MG63 (cell line): ENCODE measurements at regions not wholly inside any gene's neighbourhood (a gene's known extent, or its start where the extent isn't known, plus 50 kb on each side); places are given as distances from the start of the nearest gene placed in this dataset.
A peak's percentile ranks its signal among the peaks of the same experiment; 100 is the strongest.
"Not testable (repeated sequence)": the region's sequence is repeated elsewhere in the genome, so short reads cannot be mapped to it uniquely, and the experiment has no call there.

Experiments
- DNase-seq: peaks from one replicate; pipeline ENCODE4 v3.0.0-alpha.2; 2020
- H3K27me3 ChIP-seq: fragments of 250-450 bp; sonication (Bioruptor Pico); 2 replicates; pipeline ENCODE4 v1.5.1; 2020; ENCODE audit warnings: mild to moderate bottlenecking, moderate library complexity
- H3K36me3 ChIP-seq: fragments of 250-450 bp; sonication (Bioruptor Pico); 2 replicates; pipeline ENCODE4 v1.5.1; 2020; ENCODE audit warnings: mild to moderate bottlenecking, moderate library complexity
- H3K4me3 ChIP-seq: fragments of 250-450 bp; sonication (Bioruptor Pico); 2 replicates; pipeline ENCODE4 v1.5.1; 2020; ENCODE audit warnings: mild to moderate bottlenecking, moderate library complexity
- H3K9me3 ChIP-seq: fragments of 250-450 bp; sonication (Bioruptor Pico); 2 replicates; pipeline ENCODE4 v1.5.1; 2020; ENCODE audit warnings: mild to moderate bottlenecking, moderate library complexity

GRCh38 chr1:31485166-31485565, 72.2 kb downstream of the SERINC2 start:
- no peak overlapping the region for H3K4me3 ChIP-seq
- H3K27me3 ChIP-seq: no peaks in the 10 kb centered on the region
- H3K9me3 ChIP-seq: peaks cover 1% of the 10 kb centered on the region; the same call in 1 of the 2 replicates
- H3K36me3 ChIP-seq: no peaks in the 10 kb centered on the region
- DNase-seq: no peak

GRCh38 chr1:31487143-31487542, 74.1 kb downstream of the SERINC2 start:
- Histone ChIP-seq H3K4me3 (no peak overlapping the region), H3K36me3 (no peaks in the 10 kb centered on the region), H3K9me3 (no peaks in the 10 kb centered on the region), H3K27me3 (no peaks in the 10 kb centered on the region)
- no peak for DNase-seq

GRCh38 chr1:31487721-31488293, 74.8 kb downstream of the SERINC2 start:
- no peaks in the 10 kb centered on the region for H3K36me3 ChIP-seq
- no peaks in the 10 kb centered on the region for H3K9me3 ChIP-seq
- no peak for DNase-seq
- no peak overlapping the region for H3K4me3 ChIP-seq
- H3K27me3 ChIP-seq: no peaks in the 10 kb centered on the region

GRCh38 chr1:31488528-31488927, 75.5 kb downstream of the SERINC2 start:
- Histone ChIP-seq H3K27me3 (no peaks in the 10 kb centered on the region), H3K36me3 (no peaks in the 10 kb centered on the region), H3K4me3 (no peak overlapping the region), H3K9me3 (no peaks in the 10 kb centered on the region)
- DNase-seq: no peak

- not testable (repeated sequence) for DNase-seq, H3K36me3 ChIP-seq, H3K4me3 ChIP-seq, H3K27me3 ChIP-seq, H3K9me3 ChIP-seq
Measured at GRCh38 chr1:31489575-31489974, 76.6 kb downstream of the SERINC2 start.

GRCh38 chr1:31490596-31490995, 77.6 kb downstream of the SERINC2 start:
- H3K36me3 ChIP-seq, H3K4me3 ChIP-seq, DNase-seq, H3K27me3 ChIP-seq, H3K9me3 ChIP-seq: not testable (repeated sequence)

- H3K4me3 ChIP-seq, H3K27me3 ChIP-seq, DNase-seq, H3K36me3 ChIP-seq, H3K9me3 ChIP-seq: not testable (repeated sequence)
Measured at GRCh38 chr1:31495351-31495750, 81.0 kb upstream of the TINAGL1 start.

GRCh38 chr1:31495770-31496169, 80.5 kb upstream of the TINAGL1 start:
- not testable (repeated sequence) for H3K4me3 ChIP-seq, H3K9me3 ChIP-seq, DNase-seq, H3K36me3 ChIP-seq, H3K27me3 ChIP-seq

GRCh38 chr1:31497601-31498000, 78.7 kb upstream of the TINAGL1 start:
- Histone ChIP-seq H3K9me3 (0 out of 2 replicates have a peak, but pooled peaks cover 3% of the 10 kb centered on the region), H3K27me3 (no peaks in the 10 kb centered on the region), H3K36me3 (no peaks in the 10 kb centered on the region), H3K4me3 (no peak overlapping the region)
- DNase-seq: peak; percentile 55

- H3K9me3 ChIP-seq: 0 out of 2 replicates have a peak, but pooled peaks cover 3% of the 10 kb centered on the region
- no peaks in the 10 kb centered on the region for H3K27me3 ChIP-seq
- DNase-seq: peak; percentile 68
- H3K36me3 ChIP-seq: no peaks in the 10 kb centered on the region
- no peak overlapping the region for H3K4me3 ChIP-seq
Measured at GRCh38 chr1:31498376-31499040, 77.8 kb upstream of the TINAGL1 start.

- no peaks in the 10 kb centered on the region for H3K9me3 ChIP-seq
- no peaks in the 10 kb centered on the region for H3K36me3 ChIP-seq
- no peaks in the 10 kb centered on the region for H3K27me3 ChIP-seq
- no peak overlapping the region for H3K4me3 ChIP-seq
- no peak for DNase-seq
Measured at GRCh38 chr1:31501505-31501904, 74.8 kb upstream of the TINAGL1 start.

- no peaks in the 10 kb centered on the region for H3K27me3 ChIP-seq
- no peak for DNase-seq
Measured at GRCh38 chr1:31502253-31502652, 74.1 kb upstream of the TINAGL1 start.

GRCh38 chr1:31502926-31503511, 73.3 kb upstream of the TINAGL1 start:
- no peak for DNase-seq
- H3K9me3 ChIP-seq: no peaks in the 10 kb centered on the region
- H3K36me3 ChIP-seq: no peaks in the 10 kb centered on the region
- H3K4me3 ChIP-seq: no peak overlapping the region
- no peaks in the 10 kb centered on the region for H3K27me3 ChIP-seq

More at GRCh38 chr1:31502253-31502652, 74.1 kb upstream of the TINAGL1 start:
- Histone ChIP-seq H3K4me3 (no peak overlapping the region), H3K36me3 (no peaks in the 10 kb centered on the region), H3K9me3 (no peaks in the 10 kb centered on the region)

GRCh38 chr1:31503570-31503969, 72.7 kb upstream of the TINAGL1 start:
- Histone ChIP-seq H3K9me3 (no peaks in the 10 kb centered on the region), H3K4me3 (no peak overlapping the region), H3K27me3 (no peaks in the 10 kb centered on the region), H3K36me3 (no peaks in the 10 kb centered on the region)
- DNase-seq: no peak

GRCh38 chr1:31504001-31504400, 72.3 kb upstream of the TINAGL1 start:
- no peaks in the 10 kb centered on the region for H3K9me3 ChIP-seq
- H3K4me3 ChIP-seq: no peak overlapping the region
- DNase-seq: no peak
- no peaks in the 10 kb centered on the region for H3K27me3 ChIP-seq
- no peaks in the 10 kb centered on the region for H3K36me3 ChIP-seq

GRCh38 chr1:31505911-31506497, 70.3 kb upstream of the TINAGL1 start:
- peak; percentile 62 for DNase-seq
- Histone ChIP-seq H3K27me3 (no peaks in the 10 kb centered on the region), H3K4me3 (no peak overlapping the region), H3K36me3 (no peaks in the 10 kb centered on the region), H3K9me3 (no peaks in the 10 kb centered on the region)

GRCh38 chr1:31507221-31507620, 69.1 kb upstream of the TINAGL1 start:
- DNase-seq: no peak
- H3K9me3 ChIP-seq: no peaks in the 10 kb centered on the region
- H3K4me3 ChIP-seq: no peak overlapping the region
- no peaks in the 10 kb centered on the region for H3K27me3 ChIP-seq
- H3K36me3 ChIP-seq: no peaks in the 10 kb centered on the region
